CD4-positive, alpha-beta T cell (primary cell): ENCODE measurements at regions not wholly inside any gene's neighbourhood (a gene's known extent, or its start where the extent isn't known, plus 50 kb on each side); places are given as distances from the start of the nearest gene placed in this dataset.

ENCODE experiments used
- ATAC-seq: fragments of 200-7000 bp; cut with Tn5 transposase; one replicate; pipeline ENCODE4 v1.10.0; 2022; ENCODE audit warnings: mild to moderate bottlenecking; ENCODE audit not compliant: poor library complexity
- CTCF ChIA-PET: fragments of 350-600 bp; sonication (Branson Sonifier 250); formaldehyde crosslinking; loops from one replicate; lab custom pipeline; 2021; ENCODE audit warnings: antibody characterized with exemption, inconsistent platforms; lab: Charles Lee
- POLR2A ChIA-PET: fragments of 350-600 bp; sonication (Branson Sonifier 250); formaldehyde crosslinking; loops from one replicate; lab custom pipeline; 2021; ENCODE audit warnings: antibody characterized with exemption, inconsistent platforms; lab: Charles Lee
- DNase-seq, 14 experiments: peaks; one replicate each; pipeline ENCODE4 v3.0.0-alpha.2; 2013 to 2020; ENCODE audit warnings: mixed read lengths in 2 of 14
- H3K27ac ChIP-seq, 2 donors: one replicate each; pipeline versions ENCODE4 v1.5.1 to v1.7.0; 2013; ENCODE audit warnings: low read length in 2 of 2, low read depth in 1 of 2, mild to moderate bottlenecking in 1 of 2
- H3K27me3 ChIP-seq, 2 experiments: 1 replicate in 1 of 2; 2 replicates in 1 of 2; pipeline versions ENCODE4 v1.6.1 to v1.7.0; 2013; ENCODE audit warnings: low read length in 2 of 2, control low read depth in 1 of 2, mild to moderate bottlenecking in 1 of 2, moderate library complexity in 1 of 2; ENCODE audit not compliant: insufficient read depth in 2 of 2, control insufficient read depth in 1 of 2
- H3K36me3 ChIP-seq: one replicate; pipeline ENCODE4 v1.6.1; 2013; ENCODE audit warnings: low read length, control low read depth; ENCODE audit not compliant: insufficient read depth
- H3K4me1 ChIP-seq: one replicate; pipeline ENCODE4 v1.6.1; 2013; ENCODE audit warnings: low read length, control low read depth; ENCODE audit not compliant: insufficient read depth
- H3K4me3 ChIP-seq: one replicate; pipeline ENCODE4 v1.5.1; 2013; ENCODE audit warnings: mild to moderate bottlenecking, low read length, moderate library complexity
- H3K9me3 ChIP-seq, 2 experiments: 1 replicate in 1 of 2; 2 replicates in 1 of 2; pipeline versions ENCODE4 v1.6.1 to v1.7.0; 2013; ENCODE audit warnings: low read length in 2 of 2, mild to moderate bottlenecking in 2 of 2, control low read depth in 1 of 2, moderate library complexity in 1 of 2; ENCODE audit not compliant: control insufficient read depth in 1 of 2, insufficient read depth in 1 of 2
- H3K27ac Mint-ChIP-seq: one replicate; pipeline ENCODE4 v1.8.0; 2020; ENCODE audit warnings: mixed read lengths
- H3K27me3 Mint-ChIP-seq: one replicate; pipeline ENCODE4 v1.8.0; 2021; ENCODE audit warnings: mixed read lengths
- H3K36me3 Mint-ChIP-seq: one replicate; pipeline ENCODE4 v1.8.0; 2021; ENCODE audit warnings: low read depth, mixed read lengths
- H3K4me1 Mint-ChIP-seq: one replicate; pipeline ENCODE4 v1.8.0; 2021; ENCODE audit warnings: low read depth, mixed read lengths
- H3K4me3 Mint-ChIP-seq: one replicate; pipeline ENCODE4 v1.8.0; 2020; ENCODE audit warnings: mild to moderate bottlenecking, mixed read lengths
- H3K9me3 Mint-ChIP-seq: one replicate; pipeline ENCODE4 v1.8.0; 2020; ENCODE audit warnings: mixed read lengths
- CTCF ChIP-seq: fragments of 200-600 bp; IDR thresholded peaks from one replicate; pipeline ENCODE4 v1.8.0; 2022; ENCODE audit warnings: antibody characterized with exemption, mild to moderate bottlenecking
- intact Hi-C, 2 experiments: fragments of 100-400 bp; cut with DNase I in 1 of 2; cut with micrococcal nuclease in 1 of 2; formaldehyde crosslinking; loops; one replicate each; pipeline versions ENCODE4 v1.15.1 to v1.9.0; 2023 to 2025; cut with DNase I, micrococcal nuclease

GRCh38 chr14:97367278-97367677 lies 570.1 kb downstream of the VRK1 start:
- H3K36me3 ChIP-seq = no peaks in the 10 kb centered on the region
- Mint-ChIP-seq H3K36me3 (no peaks in the 10 kb centered on the region), H3K4me3 (no peak overlapping the region), H3K4me1 (no peaks in the 10 kb centered on the region), H3K27ac (no peak overlapping the region), H3K9me3 (no peaks in the 10 kb centered on the region), H3K27me3 (no peaks in the 10 kb centered on the region)
- ATAC-seq (no peak), DNase-seq (no peak)
- ChIA-PET CTCF (interaction anchor here (1.0 kb wide), 1 partner anchor 36 kb away, joined by 4 read pairs; no protein-coding TSS in a partner anchor), POLR2A (no interaction called here)
- no peak overlapping the region for H3K27ac ChIP-seq
- H3K4me1 ChIP-seq = no peaks in the 10 kb centered on the region
- no peak for TF ChIP-seq CTCF
- intact Hi-C loops = no loop called here
- no peaks in the 10 kb centered on the region for H3K27me3 ChIP-seq
- H3K4me3 ChIP-seq = no peak overlapping the region
- H3K9me3 ChIP-seq = no peaks in the 10 kb centered on the region

GRCh38 chr14:97368049-97368448 lies 570.9 kb downstream of the VRK1 start:
- Histone ChIP-seq H3K9me3 (no peaks in the 10 kb centered on the region), H3K27ac (no peak overlapping the region), H3K4me1 (no peaks in the 10 kb centered on the region), H3K27me3 (no peaks in the 10 kb centered on the region), H3K4me3 (no peak overlapping the region), H3K36me3 (no peaks in the 10 kb centered on the region)
- ChIA-PET POLR2A (no interaction called here), CTCF (interaction anchor here (1.0 kb wide), 1 partner anchor 35 kb away, joined by 4 read pairs; no protein-coding TSS in a partner anchor)
- ATAC-seq = no peak
- Mint-ChIP-seq H3K4me1 (no peaks in the 10 kb centered on the region), H3K27ac (no peak overlapping the region), H3K9me3 (no peaks in the 10 kb centered on the region), H3K4me3 (no peak overlapping the region), H3K27me3 (no peaks in the 10 kb centered on the region), H3K36me3 (no peaks in the 10 kb centered on the region)
- no peak for DNase-seq
- intact Hi-C loops = no loop called here
- no peak for TF ChIP-seq CTCF

GRCh38 chr14:97368900-97369564 lies 571.9 kb downstream of the VRK1 start:
- H3K27me3 ChIP-seq = no peaks in the 10 kb centered on the region
- no peaks in the 10 kb centered on the region for H3K36me3 ChIP-seq
- Mint-ChIP-seq H3K36me3 (no peaks in the 10 kb centered on the region), H3K27ac (no peak overlapping the region), H3K27me3 (no peaks in the 10 kb centered on the region), H3K4me1 (no peaks in the 10 kb centered on the region), H3K9me3 (no peaks in the 10 kb centered on the region), H3K4me3 (no peak overlapping the region)
- no peaks in the 10 kb centered on the region for H3K9me3 ChIP-seq
- DNase-seq (no peak), ATAC-seq (no peak)
- CTCF ChIA-PET = no interaction called here
- peaks cover 3% of the 10 kb centered on the region for H3K4me1 ChIP-seq
- H3K4me3 ChIP-seq = no peak overlapping the region
- intact Hi-C loops = no loop called here
- no peak for TF ChIP-seq CTCF
- no peak overlapping the region for H3K27ac ChIP-seq
- POLR2A ChIA-PET = interaction anchor here (0.6 kb wide), 1 partner anchor 25 kb away, joined by 3 read pairs; no protein-coding TSS in a partner anchor
